ENCODE measurements at regions not wholly inside any gene's neighbourhood (a gene's known extent, or its start where the extent isn't known, plus 50 kb on each side); places are given as distances from the start of the nearest gene placed in this dataset.
A peak's percentile ranks its signal among the peaks of the same experiment; 100 is the strongest.

DNA sequence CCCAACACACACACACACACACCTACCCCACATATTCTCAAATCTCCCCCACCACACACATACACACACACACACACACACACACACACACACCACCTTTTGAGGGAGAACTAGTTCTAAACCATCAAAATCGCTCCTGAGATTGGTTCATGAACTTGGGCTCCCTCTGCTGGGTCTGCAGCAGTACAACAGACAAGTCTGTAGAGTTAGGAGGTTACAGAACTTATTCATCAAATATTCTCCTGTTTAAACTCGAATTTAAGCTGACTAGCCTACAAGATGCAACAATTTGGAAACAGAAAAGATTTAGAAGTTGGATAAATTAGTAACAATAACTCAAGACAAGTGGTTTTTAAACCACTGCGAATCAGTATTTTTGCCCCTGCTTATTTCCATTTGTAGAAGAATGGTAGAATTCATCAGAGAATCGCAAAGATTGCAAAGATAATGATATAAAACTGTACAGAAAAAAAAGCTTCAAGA is 136.4 kb upstream of the USP15 start:
- Histone ChIP-seq H3K27me3 (peaks cover 31% of the 10 kb centered on the region), H3K9me3 (ENCODE audit: low read depth) (no peaks in the 10 kb centered on the region), H3K4me3 (no peak overlapping the region), H3K4me1 (ENCODE audit: insufficient read depth) (no peaks in the 10 kb centered on the region), H3K9me2 (replicated peaks; ENCODE audit: insufficient read depth) (no peaks in the 10 kb centered on the region), H3K27ac (no peak overlapping the region), H3K36me3 (replicated peaks; ENCODE audit: insufficient read depth, low read depth) (no peaks in the 10 kb centered on the region), H3K79me2 (no peaks in the 10 kb centered on the region), H2AFZ (no peak overlapping the region), H3K4me2 (no peak overlapping the region), H4K20me1 (ENCODE audit: insufficient read depth, poor library complexity, severe bottlenecking) (no peaks in the 10 kb centered on the region)
- WGBS (ENCODE audit: low lambda C conversion rate, missing lambda C conversion rate): 29% methylated on average over 4 of the region's 4 CpGs
- TF ChIP-seq EZH2 (IDR thresholded peaks at IDR 0.05; ENCODE audit: borderline replicate concordance) (no peak), EZH2phosphoT487 (IDR thresholded peaks at IDR 0.05; ENCODE audit: low read depth, severe bottlenecking, unreplicated experiment) (no peak), CTCF (IDR thresholded peaks at IDR 0.05; ENCODE audit: poor library complexity) (peak; percentile 82)
- DNase-seq (ENCODE audit: low spot score): peak; percentile 76

GRCh38 chr12:62127516-62127915 is 132.7 kb upstream of the USP15 start:
- H3K4me2 ChIP-seq: no peak overlapping the region
- H3K27me3 ChIP-seq: peaks cover 32% of the 10 kb centered on the region
- H3K4me1 ChIP-seq (ENCODE audit: insufficient read depth): no peaks in the 10 kb centered on the region
- H3K36me3 ChIP-seq (replicated peaks; ENCODE audit: insufficient read depth, low read depth): no peaks in the 10 kb centered on the region
- TF ChIP-seq EZH2phosphoT487 (IDR thresholded peaks at IDR 0.05; ENCODE audit: low read depth, severe bottlenecking, unreplicated experiment): no peak
- no peak for TF ChIP-seq CTCF (IDR thresholded peaks at IDR 0.05; ENCODE audit: poor library complexity)
- TF ChIP-seq EZH2 (IDR thresholded peaks at IDR 0.05; ENCODE audit: borderline replicate concordance): no peak
- H3K9me2 ChIP-seq (replicated peaks; ENCODE audit: insufficient read depth): no peaks in the 10 kb centered on the region
- no peak overlapping the region for H2AFZ ChIP-seq
- H4K20me1 ChIP-seq (ENCODE audit: insufficient read depth, poor library complexity, severe bottlenecking): no peaks in the 10 kb centered on the region
- no peak for DNase-seq (ENCODE audit: low spot score)
- H3K4me3 ChIP-seq: no peak overlapping the region
- H3K79me2 ChIP-seq: no peaks in the 10 kb centered on the region
- 83% methylated on average over 2 of the region's 2 CpGs for WGBS (ENCODE audit: low lambda C conversion rate, missing lambda C conversion rate)
- H3K9me3 ChIP-seq (ENCODE audit: low read depth): no peaks in the 10 kb centered on the region
- H3K27ac ChIP-seq: no peak overlapping the region

GRCh38 chr12:62128175-62128975 is 131.8 kb upstream of the USP15 start:
- Histone ChIP-seq H3K4me2 (no peak overlapping the region), H3K4me3 (no peak overlapping the region), H3K4me1 (ENCODE audit: insufficient read depth) (no peaks in the 10 kb centered on the region), H3K27ac (no peak overlapping the region), H3K36me3 (replicated peaks; ENCODE audit: insufficient read depth, low read depth) (no peaks in the 10 kb centered on the region), H3K9me3 (ENCODE audit: low read depth) (no peaks in the 10 kb centered on the region), H4K20me1 (ENCODE audit: insufficient read depth, poor library complexity, severe bottlenecking) (no peaks in the 10 kb centered on the region), H2AFZ (no peak overlapping the region), H3K9me2 (replicated peaks; ENCODE audit: insufficient read depth) (no peaks in the 10 kb centered on the region), H3K27me3 (peaks cover 32% of the 10 kb centered on the region), H3K79me2 (no peaks in the 10 kb centered on the region)
- WGBS (ENCODE audit: low lambda C conversion rate, missing lambda C conversion rate): 43% methylated on average over 7 of the region's 7 CpGs
- TF ChIP-seq CTCF (IDR thresholded peaks at IDR 0.05; ENCODE audit: poor library complexity): no peak
- no peak for TF ChIP-seq EZH2 (IDR thresholded peaks at IDR 0.05; ENCODE audit: borderline replicate concordance)
- TF ChIP-seq EZH2phosphoT487 (IDR thresholded peaks at IDR 0.05; ENCODE audit: low read depth, severe bottlenecking, unreplicated experiment): no peak
- DNase-seq (ENCODE audit: low spot score): no peak

Data from hepatocyte (in vitro differentiated cells).